Stimulated activated naive CD4-positive, alpha-beta T cell treated with Interleukin-2 at 50 U/mL for 16 hours (primary cell): ENCODE measurements at regions not wholly inside any gene's neighbourhood (a gene's known extent, or its start where the extent isn't known, plus 50 kb on each side); places are given as distances from the start of the nearest gene placed in this dataset.
"Not testable (repeated sequence)": the region's sequence is repeated elsewhere in the genome, so short reads cannot be mapped to it uniquely, and the experiment has no call there.

Source experiments
- DNase-seq: peaks from one replicate; lab custom pipeline; 2025; lab: John Stamatoyannopoulos, UW

- no peak for DNase-seq
Observed at GRCh38 chr3:8421711-8422110, 79.9 kb upstream of the LMCD1 start.

GRCh38 chr3:8423307-8423706, 78.3 kb upstream of the LMCD1 start:
- no peak for DNase-seq

- no peak for DNase-seq
Observed at GRCh38 chr3:8424281-8424680, 77.3 kb upstream of the LMCD1 start.

- no peak for DNase-seq
Observed at GRCh38 chr3:8436661-8437287, 64.8 kb upstream of the LMCD1 start.

- DNase-seq = no peak
Observed at GRCh38 chr3:8438507-8439079, 63.0 kb upstream of the LMCD1 start.

GRCh38 chr3:8440142-8440541, 61.5 kb upstream of the LMCD1 start:
- DNase-seq = not testable (repeated sequence)

GRCh38 chr3:8441969-8442559, 59.6 kb upstream of the LMCD1 start:
- no peak for DNase-seq

- DNase-seq = no peak
Observed at GRCh38 chr3:8442993-8443650, 58.5 kb upstream of the LMCD1 start.

- DNase-seq = no peak
Observed at GRCh38 chr3:8443829-8444791, 57.5 kb upstream of the LMCD1 start.

GRCh38 chr3:8444883-8445282, 56.7 kb upstream of the LMCD1 start:
- no peak for DNase-seq

GRCh38 chr3:8445861-8446260, 55.8 kb upstream of the LMCD1 start:
- no peak for DNase-seq

GRCh38 chr3:8446845-8447244, 54.8 kb upstream of the LMCD1 start:
- DNase-seq = no peak

- DNase-seq = no peak
Observed at GRCh38 chr3:8450618-8451017, 51.0 kb upstream of the LMCD1 start.

GRCh38 chr3:8451696-8452095, 49.9 kb upstream of the LMCD1 start:
- no peak for DNase-seq
